ENCODE measurements at regions not wholly inside any gene's neighbourhood (a gene's known extent, or its start where the extent isn't known, plus 50 kb on each side); places are given as distances from the start of the nearest gene placed in this dataset.

DNA sequence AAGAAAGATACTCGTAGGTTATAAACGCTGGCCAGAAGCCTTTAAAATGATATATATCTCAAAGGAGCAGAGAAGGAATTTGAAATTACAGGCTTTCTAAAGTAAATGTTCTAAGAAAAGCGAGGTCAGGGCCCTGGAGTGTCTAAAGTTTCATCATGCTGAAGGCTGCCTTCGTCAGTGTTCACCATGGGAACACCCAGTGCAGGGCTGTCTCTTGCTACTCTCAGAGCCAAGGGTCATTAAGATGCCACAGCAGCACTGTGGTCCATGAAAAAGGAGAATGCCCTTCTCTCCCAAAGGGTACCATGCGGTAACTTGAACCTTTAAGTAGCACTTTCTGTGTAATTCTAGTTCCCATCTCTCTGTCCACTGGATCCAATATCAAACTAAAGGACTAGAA is 174.5 kb upstream of the NWD2 start:
- DNase-seq (ENCODE audit: low read depth in 2 of 2): no peak

- DNase-seq (ENCODE audit: low read depth in 2 of 2): no peak
Measured at GRCh38 chr4:37071576-37071975, 173.0 kb upstream of the NWD2 start.

- DNase-seq (ENCODE audit: low read depth in 2 of 2): no peak
Measured at GRCh38 chr4:37073226-37073840, 171.2 kb upstream of the NWD2 start.

GRCh38 chr4:37082912-37083311 is 161.6 kb upstream of the NWD2 start:
- DNase-seq (ENCODE audit: low read depth in 2 of 2): no peak

DNA sequence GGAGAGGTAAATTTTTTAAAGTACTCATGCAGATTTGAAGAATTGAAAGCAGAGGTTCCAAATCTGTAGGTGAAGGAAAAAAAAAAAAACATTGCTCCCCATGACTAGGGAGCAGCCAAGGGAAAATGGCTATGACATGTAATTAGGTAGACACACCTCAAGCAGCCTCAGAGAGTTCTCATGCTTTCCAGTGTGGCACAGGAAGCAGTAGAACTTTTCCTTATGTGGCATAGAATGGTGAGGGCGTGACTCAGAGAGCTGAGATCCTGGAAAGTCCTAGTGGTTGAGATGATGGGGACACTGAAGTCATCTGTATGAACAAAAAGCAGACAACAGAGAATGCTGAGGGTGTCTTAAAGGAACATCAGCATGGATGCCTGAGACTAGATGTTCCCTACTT is 148.6 kb upstream of the NWD2 start:
- no peak for DNase-seq (ENCODE audit: low read depth in 2 of 2)

DNA sequence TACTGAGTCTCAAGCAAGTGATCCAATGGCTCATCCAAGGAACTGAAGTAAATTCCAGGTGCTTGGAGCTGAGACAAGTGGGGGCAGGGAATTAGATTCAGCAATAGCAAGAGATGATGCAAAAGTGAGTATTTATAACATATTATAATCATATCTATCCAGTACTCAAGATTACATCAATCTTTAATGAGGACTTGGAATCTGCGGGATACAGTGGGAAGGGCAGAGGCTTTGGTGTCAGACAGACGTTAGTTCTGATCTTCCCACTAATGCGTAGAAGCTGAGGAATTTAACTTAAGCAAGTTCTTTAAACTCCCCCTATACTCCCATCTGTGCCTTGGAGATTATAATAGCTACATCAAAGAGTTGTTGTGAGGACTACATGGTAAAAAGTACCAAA is 143.4 kb upstream of the NWD2 start:
- no peak for DNase-seq (ENCODE audit: low read depth in 2 of 2)

- DNase-seq (ENCODE audit: low read depth in 2 of 2): no peak
Measured at GRCh38 chr4:37101686-37102085, 142.9 kb upstream of the NWD2 start.

DNA sequence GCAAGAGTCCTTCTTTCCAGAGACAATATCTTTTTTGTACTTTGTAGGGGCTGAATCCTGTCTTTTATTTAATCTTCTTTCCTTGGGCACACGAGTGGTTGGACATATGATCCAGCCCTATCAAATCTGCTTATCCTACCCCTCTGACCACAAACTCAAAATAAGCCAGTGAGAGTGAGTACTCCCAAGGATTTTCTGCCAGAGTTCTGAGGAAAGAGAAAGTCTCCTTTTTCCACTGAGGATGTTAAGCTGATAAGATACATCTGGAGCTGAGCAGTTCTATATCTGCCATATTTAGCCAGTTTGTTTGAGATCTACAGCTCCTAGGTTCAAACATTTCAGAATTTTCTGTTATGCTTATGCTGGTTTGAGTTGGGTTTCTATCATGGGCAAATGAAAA is 134.8 kb upstream of the NWD2 start:
- DNase-seq (ENCODE audit: low read depth in 2 of 2): no peak

DNA sequence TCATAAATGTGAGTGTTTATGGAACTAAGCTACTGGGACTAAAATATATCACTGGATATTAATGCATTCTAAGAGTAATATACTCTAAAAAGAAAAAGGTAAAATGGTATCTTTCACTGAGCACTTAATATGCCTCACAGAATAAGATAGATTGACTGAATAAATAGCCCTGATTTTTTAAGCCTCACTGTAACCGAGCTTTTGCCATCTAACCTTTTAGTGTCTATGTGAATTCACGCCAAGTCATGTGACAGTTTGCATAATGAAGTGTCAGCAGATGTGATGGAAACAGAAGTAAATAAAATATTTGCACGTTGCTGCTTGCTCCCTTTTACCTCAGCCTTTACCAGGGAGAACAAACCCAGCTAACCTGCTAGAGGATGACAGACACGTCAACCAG is 119.7 kb upstream of the NWD2 start:
- no peak for DNase-seq (ENCODE audit: low read depth in 2 of 2)

DNA sequence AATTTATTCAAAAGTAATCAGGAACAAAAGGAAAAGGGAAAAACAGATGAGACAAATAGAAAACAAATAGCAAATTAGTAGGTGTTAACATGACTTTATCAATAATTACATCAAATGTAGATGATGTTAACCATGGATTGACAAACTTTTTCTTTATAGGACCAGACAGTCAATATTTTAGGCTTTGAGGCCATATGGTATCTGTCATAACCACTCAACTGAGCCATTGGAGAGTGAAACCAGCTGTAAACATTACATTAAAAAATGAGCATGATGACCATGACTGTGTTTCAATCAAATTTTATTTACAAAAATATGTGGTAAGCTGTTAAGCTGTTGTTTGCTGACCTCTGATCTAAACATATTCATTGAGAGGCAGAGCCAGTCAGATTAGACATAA is 118.5 kb upstream of the NWD2 start:
- DNase-seq (ENCODE audit: low read depth in 2 of 2): no peak

DNA sequence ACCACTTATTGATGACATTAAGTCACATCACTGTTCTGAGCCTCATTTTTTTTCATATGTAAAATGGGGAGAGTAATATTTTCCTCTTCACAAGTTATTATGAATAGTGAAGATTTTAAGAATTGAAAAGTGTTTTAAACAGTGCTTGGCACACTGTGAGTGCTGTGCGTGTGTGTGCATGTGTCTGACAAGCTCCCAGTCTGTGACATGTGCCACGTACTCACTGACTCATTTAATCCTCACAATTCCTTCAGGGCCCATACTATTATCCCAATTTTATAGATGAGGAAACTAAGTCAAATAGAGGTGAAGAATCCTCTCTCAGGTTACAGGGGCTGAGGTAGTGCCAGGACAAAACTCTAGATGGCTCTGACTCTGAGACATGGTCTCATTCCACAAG is 114.1 kb upstream of the NWD2 start:
- no peak for DNase-seq (ENCODE audit: low read depth in 2 of 2)

GRCh38 chr4:37132351-37132974 is 112.1 kb upstream of the NWD2 start:
- no peak for DNase-seq (ENCODE audit: low read depth in 2 of 2)

DNA sequence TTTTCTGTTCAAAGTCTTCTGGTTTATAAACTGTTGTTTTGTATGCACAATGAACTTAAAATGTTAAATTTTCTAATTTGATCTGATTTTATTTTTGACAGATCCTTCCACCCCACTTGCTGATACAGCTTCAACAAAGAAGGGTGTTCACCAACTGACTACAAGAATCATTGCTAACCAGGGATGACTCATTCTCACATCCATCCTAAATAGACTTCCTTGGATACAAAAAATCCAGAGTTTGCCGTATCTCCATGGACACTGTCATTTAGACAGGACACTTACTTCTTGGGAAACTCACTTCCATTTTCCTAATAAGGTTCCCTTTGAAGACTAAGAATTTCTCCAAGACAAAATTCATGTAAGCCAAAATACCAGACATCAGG is 111.6 kb upstream of the NWD2 start:
- no peak for DNase-seq (ENCODE audit: low read depth in 2 of 2)

GRCh38 chr4:37138019-37138653 is 106.4 kb upstream of the NWD2 start:
- DNase-seq (ENCODE audit: low read depth in 2 of 2): no peak

DNA sequence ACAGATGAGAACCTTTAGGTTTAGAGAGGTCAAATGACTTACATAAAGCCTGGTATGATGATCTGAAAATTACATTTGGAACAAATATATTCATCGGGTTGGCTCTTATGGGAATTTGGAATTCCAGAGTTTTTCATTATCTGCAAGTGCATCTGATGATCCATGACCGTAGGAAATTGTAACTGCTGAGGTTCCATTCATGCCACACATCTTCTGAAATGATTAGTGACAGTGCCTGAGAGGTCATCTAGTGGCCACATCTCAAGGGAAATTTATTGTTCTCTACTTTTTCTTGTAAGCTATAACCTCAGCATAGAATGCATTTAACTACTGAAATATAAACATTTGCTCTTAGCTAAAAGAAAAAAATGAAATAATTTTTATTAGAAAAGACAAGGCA is 105.8 kb upstream of the NWD2 start:
- DNase-seq (ENCODE audit: low read depth in 2 of 2): no peak

- DNase-seq (ENCODE audit: low read depth in 2 of 2): no peak
Measured at GRCh38 chr4:37139987-37140386, 104.6 kb upstream of the NWD2 start.

- DNase-seq (ENCODE audit: low read depth in 2 of 2): no peak
Measured at GRCh38 chr4:37146260-37146659, 98.3 kb upstream of the NWD2 start.

- DNase-seq (ENCODE audit: low read depth in 2 of 2): no peak
Measured at GRCh38 chr4:37157476-37158167, 86.9 kb upstream of the NWD2 start.

- no peak for DNase-seq (ENCODE audit: low read depth in 2 of 2)
Measured at GRCh38 chr4:37160653-37161052, 83.9 kb upstream of the NWD2 start.

DNA sequence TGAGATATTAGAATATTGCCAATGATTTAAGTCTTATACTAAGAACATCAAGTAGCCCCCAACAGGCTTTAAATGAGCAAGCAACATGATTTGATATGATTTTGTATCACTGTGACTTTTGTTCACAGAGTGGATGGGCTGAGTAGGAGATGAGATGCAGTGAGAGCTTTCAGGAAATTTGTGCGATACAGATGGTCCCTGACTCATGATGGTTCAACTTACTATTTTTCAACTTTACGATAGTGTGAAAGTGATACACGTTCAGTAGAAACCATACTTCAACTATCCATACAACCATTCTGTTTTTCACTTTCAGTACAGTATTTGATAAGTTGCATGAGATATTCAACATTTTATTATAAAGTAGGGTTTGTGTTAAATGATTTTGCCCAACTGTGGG is 78.7 kb upstream of the NWD2 start:
- DNase-seq (ENCODE audit: low read depth in 2 of 2): no peak

DNA sequence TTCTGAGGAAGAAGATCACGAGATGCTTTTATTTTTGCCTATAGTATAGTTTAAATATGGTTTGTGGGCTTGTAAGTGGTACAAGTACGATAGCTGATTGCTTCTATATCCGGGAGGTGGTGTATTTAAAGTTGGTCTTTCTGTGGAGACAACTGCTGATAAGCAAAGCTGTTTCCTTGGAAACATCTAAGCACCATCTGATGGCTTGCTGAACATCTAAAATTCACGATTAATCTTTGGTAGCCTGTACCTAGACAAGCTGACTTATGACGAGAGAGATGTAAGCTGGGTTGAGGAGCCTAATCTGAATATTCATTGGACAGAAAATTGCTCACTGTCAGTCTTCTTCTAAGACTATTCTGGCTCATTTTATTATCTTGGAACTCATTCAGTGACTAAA is 74.6 kb upstream of the NWD2 start:
- DNase-seq (ENCODE audit: low read depth in 2 of 2): no peak

GRCh38 chr4:37188100-37188499 is 56.4 kb upstream of the NWD2 start:
- no peak for DNase-seq (ENCODE audit: low read depth in 2 of 2)
